OCI-LY7 (cell line): ENCODE measurements at regions not wholly inside any gene's neighbourhood (a gene's known extent, or its start where the extent isn't known, plus 50 kb on each side); places are given as distances from the start of the nearest gene placed in this dataset.

ENCODE experiments used
- BruUV-seq: library from RNA; stranded (reverse); fragments of 400-500 nt; replicated peaks from 2 replicates; lab custom pipeline; 2021; lab: Mats Ljungman, UMichigan
- CTCF ChIA-PET: fragments of 300-600 bp; sonication (Branson Sonifier 250); formaldehyde crosslinking; loops from one replicate; lab custom pipeline; 2022; ENCODE audit warnings: antibody characterized with exemption; ENCODE audit not compliant: unreplicated experiment; lab: Charles Lee
- POLR2A ChIA-PET: fragments of 300-600 bp; sonication (Branson Sonifier 250); formaldehyde crosslinking; loops from one replicate; lab custom pipeline; 2022; ENCODE audit warnings: antibody characterized with exemption; lab: Charles Lee
- DNase-seq: peaks from one replicate; pipeline ENCODE4 v3.0.0-alpha.2; 2015; ENCODE audit warnings: low spot score
- H2AFZ ChIP-seq: fragments of 200-600 bp; sonication (generic), shearing (Covaris generic); 2 replicates; pipeline ENCODE4 v1.6.1; 2014; ENCODE audit warnings: mild to moderate bottlenecking, antibody characterized with exemption, low read length, moderate library complexity
- H3K27ac ChIP-seq: fragments of 200-600 bp; sonication (generic); 2 replicates; pipeline ENCODE4 v1.5.1; 2014; ENCODE audit warnings: mixed run types, low read depth, mild to moderate bottlenecking, moderate library complexity, low read length, inconsistent platforms; ENCODE audit not compliant: poor library complexity, severe bottlenecking
- H3K36me3 ChIP-seq: fragments of 200-600 bp; sonication (generic); 2 replicates; pipeline ENCODE4 v1.6.1; 2014; ENCODE audit warnings: mild to moderate bottlenecking, antibody characterized with exemption, low read length, moderate library complexity, mixed read lengths; ENCODE audit not compliant: insufficient read depth
- H3K4me1 ChIP-seq: fragments of 200-600 bp; sonication (generic); 2 replicates; pipeline ENCODE4 v1.5.1; 2014; ENCODE audit warnings: mild to moderate bottlenecking, low read length; ENCODE audit not compliant: insufficient read depth, poor library complexity, severe bottlenecking
- H3K4me2 ChIP-seq: fragments of 200-600 bp; sonication (generic); 2 replicates; pipeline ENCODE4 v1.6.1; 2014; ENCODE audit warnings: mild to moderate bottlenecking, low read length
- H3K4me3 ChIP-seq: fragments of 200-600 bp; sonication (generic); 2 replicates; pipeline ENCODE4 v1.5.1; 2014; ENCODE audit warnings: mild to moderate bottlenecking, low read depth, low read length; ENCODE audit not compliant: poor library complexity, severe bottlenecking
- H3K79me2 ChIP-seq: fragments of 200-600 bp; sonication (generic); 2 replicates; pipeline ENCODE4 v1.6.1; 2016; ENCODE audit warnings: low read depth, mild to moderate bottlenecking, low read length, moderate library complexity, mixed read lengths; ENCODE audit not compliant: insufficient read depth
- H3K9me2 ChIP-seq: fragments of 200-600 bp; sonication (generic); 2 replicates; pipeline ENCODE4 v1.6.1; 2016; ENCODE audit warnings: mild to moderate bottlenecking, low read length, mixed read lengths; ENCODE audit not compliant: insufficient read depth
- H3K9me3 ChIP-seq: fragments of 200-600 bp; sonication (generic); 2 replicates; pipeline ENCODE4 v1.6.1; 2014; ENCODE audit warnings: mild to moderate bottlenecking, mixed run types, low read length, mixed read lengths
- H4K20me1 ChIP-seq: fragments of 200-600 bp; sonication (generic); 2 replicates; pipeline ENCODE4 v1.6.1; 2014; ENCODE audit warnings: mild to moderate bottlenecking, antibody characterized with exemption, low read length, moderate library complexity, mixed read lengths; ENCODE audit not compliant: insufficient read depth
- EZH2phosphoT487 ChIP-seq: fragments of 200-600 bp; sonication (generic); IDR thresholded peaks from 2 replicates; pipeline ENCODE4 v1.6.1; 2018; ENCODE audit warnings: low read depth, borderline replicate concordance, mild to moderate bottlenecking, mixed run types, antibody characterized with exemption, low read length, moderate library complexity, mixed read lengths
- intact Hi-C: fragments of 100-400 bp; cut with micrococcal nuclease; formaldehyde crosslinking; loops from one replicate; pipeline ENCODE4 v1.10.0; 2022; ENCODE audit not compliant: unreplicated experiment
- TF ChIP-seq, protein P1 (sequence below): fragments of 200-600 bp; sonication (generic); conservative IDR thresholded peaks from 2 replicates; pipeline ENCODE4 v1.5.1; 2014; ENCODE audit warnings: mild to moderate bottlenecking, antibody characterized with exemption, low read length, moderate library complexity, mixed read lengths

DNA sequence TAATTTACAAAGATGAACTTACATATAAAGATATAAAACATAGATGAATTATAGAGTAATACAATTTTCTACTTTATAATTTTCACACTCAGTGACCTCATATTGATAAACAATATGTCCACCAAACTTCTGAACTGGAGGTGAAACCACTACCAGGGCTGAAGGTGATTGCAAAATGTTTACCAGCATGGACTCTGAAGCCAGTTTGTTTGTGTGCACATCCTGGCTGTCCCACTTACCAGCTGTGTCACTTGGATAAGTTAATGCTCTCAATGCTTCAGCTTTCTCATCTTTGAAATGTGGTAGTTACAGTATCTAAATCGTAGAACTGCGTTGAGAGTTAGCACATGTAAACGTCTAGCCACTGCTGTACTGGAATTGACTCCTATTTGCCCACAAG lies 392.6 kb downstream of the HNRNPD start:
- Histone ChIP-seq H3K4me3 (no peak overlapping the region), H3K36me3 (no peaks in the 10 kb centered on the region; the same call in 1 of the 2 replicates), H2AFZ (peak overlapping the region; percentile 41; the same call in 1 of the 2 replicates), H3K4me1 (peaks cover 94% of the 10 kb centered on the region), H3K4me2 (no peak overlapping the region), H3K9me2 (no peaks in the 10 kb centered on the region), H4K20me1 (no peaks in the 10 kb centered on the region), H3K27ac (no peak overlapping the region), H3K79me2 (no peaks in the 10 kb centered on the region), H3K9me3 (no peaks in the 10 kb centered on the region)
- no TSS peak for BruUV-seq
- TF ChIP-seq, protein P1, sequence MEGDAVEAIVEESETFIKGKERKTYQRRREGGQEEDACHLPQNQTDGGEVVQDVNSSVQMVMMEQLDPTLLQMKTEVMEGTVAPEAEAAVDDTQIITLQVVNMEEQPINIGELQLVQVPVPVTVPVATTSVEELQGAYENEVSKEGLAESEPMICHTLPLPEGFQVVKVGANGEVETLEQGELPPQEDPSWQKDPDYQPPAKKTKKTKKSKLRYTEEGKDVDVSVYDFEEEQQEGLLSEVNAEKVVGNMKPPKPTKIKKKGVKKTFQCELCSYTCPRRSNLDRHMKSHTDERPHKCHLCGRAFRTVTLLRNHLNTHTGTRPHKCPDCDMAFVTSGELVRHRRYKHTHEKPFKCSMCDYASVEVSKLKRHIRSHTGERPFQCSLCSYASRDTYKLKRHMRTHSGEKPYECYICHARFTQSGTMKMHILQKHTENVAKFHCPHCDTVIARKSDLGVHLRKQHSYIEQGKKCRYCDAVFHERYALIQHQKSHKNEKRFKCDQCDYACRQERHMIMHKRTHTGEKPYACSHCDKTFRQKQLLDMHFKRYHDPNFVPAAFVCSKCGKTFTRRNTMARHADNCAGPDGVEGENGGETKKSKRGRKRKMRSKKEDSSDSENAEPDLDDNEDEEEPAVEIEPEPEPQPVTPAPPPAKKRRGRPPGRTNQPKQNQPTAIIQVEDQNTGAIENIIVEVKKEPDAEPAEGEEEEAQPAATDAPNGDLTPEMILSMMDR, result no peak
- TF ChIP-seq EZH2phosphoT487, result no peak
- ChIA-PET CTCF (no interaction called here), POLR2A (interaction anchor here (1.0 to 3.8 kb wide), 2 partner anchors 9 to 15 kb away, joined by 3 to 25 read pairs; no protein-coding TSS in a partner anchor)
- intact Hi-C loops, result no loop called here
- DNase-seq, result no peak

DNA sequence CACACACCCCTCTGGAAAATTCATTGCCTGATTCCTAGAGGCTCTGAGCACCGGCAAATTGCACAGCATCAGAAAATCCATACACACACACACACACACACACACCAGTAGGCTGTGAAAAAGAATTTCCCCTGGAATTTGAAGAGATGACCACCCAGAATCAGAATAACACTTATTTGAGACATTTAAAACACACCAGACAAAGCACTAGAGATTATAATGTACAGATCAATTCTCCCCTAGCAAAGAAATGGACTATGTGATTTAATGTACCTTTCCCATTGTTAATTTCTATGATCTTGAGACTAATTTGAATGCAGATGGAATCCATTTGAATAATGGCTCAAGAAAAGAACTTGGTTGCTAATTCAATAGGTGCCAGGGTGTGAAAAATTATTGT lies 399.3 kb downstream of the HNRNPD start:
- Histone ChIP-seq H3K9me2 (no peaks in the 10 kb centered on the region), H3K4me3 (no peak overlapping the region), H3K4me2 (peak overlapping the region; percentile 21; the same call in 1 of the 2 replicates), H2AFZ (peak overlapping the region; percentile 52; the same call in 1 of the 2 replicates), H3K36me3 (no peaks in the 10 kb centered on the region), H3K79me2 (no peaks in the 10 kb centered on the region), H4K20me1 (no peaks in the 10 kb centered on the region), H3K9me3 (no peaks in the 10 kb centered on the region), H3K27ac (no peak overlapping the region), H3K4me1 (peaks cover 78% of the 10 kb centered on the region)
- TF ChIP-seq EZH2phosphoT487, result no peak
- TF ChIP-seq, protein P1, result no peak
- intact Hi-C loops, result no loop called here
- POLR2A ChIA-PET, result interaction anchor here (1.0 to 1.5 kb wide), 3 partner anchors 9 to 19 kb away, joined by 3 to 9 read pairs (median 5); no protein-coding TSS in a partner anchor
- no peak for DNase-seq
- no TSS peak for BruUV-seq
- CTCF ChIA-PET, result no interaction called here

DNA sequence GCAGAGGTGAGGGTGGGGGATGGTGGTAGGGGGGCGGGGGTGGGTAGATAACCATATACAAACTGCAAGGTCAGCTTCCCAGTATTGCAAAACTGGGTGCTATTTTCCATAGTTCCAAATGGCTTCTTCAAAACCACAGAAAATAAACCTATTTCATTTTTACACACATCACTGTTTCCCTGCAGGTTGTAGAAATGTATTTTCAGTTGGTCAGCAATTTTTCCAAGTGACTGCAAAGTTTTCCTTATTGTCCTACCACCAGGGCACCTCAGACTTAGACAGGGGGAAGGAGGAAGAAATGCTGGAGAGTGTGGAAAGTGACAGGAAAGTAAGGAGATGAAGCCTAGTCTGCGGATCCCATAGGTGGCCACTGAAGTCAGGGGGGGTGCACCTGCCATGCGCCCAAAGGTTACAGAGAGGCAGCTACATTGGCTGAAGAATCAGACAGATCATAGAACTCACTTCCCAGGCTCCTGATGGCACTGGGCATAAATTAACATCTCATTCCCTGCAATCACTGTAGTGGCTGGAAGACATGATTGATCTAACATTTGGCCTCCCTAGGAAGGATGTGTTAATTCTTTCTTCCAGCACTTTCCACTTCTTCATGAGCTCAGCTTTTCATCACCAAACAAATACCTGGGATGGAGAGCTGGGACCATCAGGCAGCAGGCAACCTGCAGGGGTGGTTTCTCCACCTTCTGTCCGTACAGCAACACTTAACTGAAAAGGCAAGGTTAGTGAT lies 402.0 kb downstream of the HNRNPD start:
- no peaks in the 10 kb centered on the region for H3K36me3 ChIP-seq
- peaks cover 69% of the 10 kb centered on the region for H3K4me1 ChIP-seq
- TF ChIP-seq EZH2phosphoT487, result no peak
- TF ChIP-seq, protein P1, result no peak
- BruUV-seq, result no TSS peak
- peak overlapping the region; percentile 85; the same call in 1 of the 2 replicates for H2AFZ ChIP-seq
- no peak overlapping the region for H3K27ac ChIP-seq
- ChIA-PET POLR2A (interaction anchor here (0.7 to 5.3 kb wide), 4 partner anchors 7 to 263 kb away, joined by 3 to 20 read pairs (median 4); no protein-coding TSS in a partner anchor), CTCF (no interaction called here)
- H3K9me2 ChIP-seq, result no peaks in the 10 kb centered on the region
- no peaks in the 10 kb centered on the region for H3K79me2 ChIP-seq
- no peak for DNase-seq
- no peaks in the 10 kb centered on the region for H4K20me1 ChIP-seq
- no peak overlapping the region for H3K4me3 ChIP-seq
- H3K4me2 ChIP-seq, result peak overlapping the region; percentile 57
- H3K9me3 ChIP-seq, result no peaks in the 10 kb centered on the region
- intact Hi-C loops, result no loop called here
